ENCODE measurements at regions not wholly inside any gene's neighbourhood (a gene's known extent, or its start where the extent isn't known, plus 50 kb on each side); places are given as distances from the start of the nearest gene placed in this dataset.
A peak's percentile ranks its signal among the peaks of the same experiment; 100 is the strongest.

- H3K4me3 ChIP-seq (ENCODE audit: insufficient read depth, low read length): no peak overlapping the region
- TF ChIP-seq CTCF (IDR thresholded peaks at IDR 0.05; ENCODE audit: extremely low read depth, low read depth, low read length): no peak
- H2AFZ ChIP-seq (ENCODE audit: low read length): peak overlapping the region; percentile 2
- no peak overlapping the region for H3K27ac ChIP-seq (ENCODE audit: low read depth, low read length)
- H3K9me3 ChIP-seq (ENCODE audit: low read depth, low read length): no peaks in the 10 kb centered on the region
- no peak overlapping the region for H3K4me2 ChIP-seq (ENCODE audit: insufficient read depth, low read length)
- no peaks in the 10 kb centered on the region for H3K27me3 ChIP-seq (ENCODE audit: insufficient read depth, low read length)
- no peaks in the 10 kb centered on the region for H3K79me2 ChIP-seq (ENCODE audit: insufficient read depth, low read length)
- H3K4me1 ChIP-seq (ENCODE audit: insufficient read depth, low read length): no peaks in the 10 kb centered on the region
- no peaks in the 10 kb centered on the region for H4K20me1 ChIP-seq (ENCODE audit: insufficient read depth, low read length)
- DNase-seq (ENCODE audit: insufficient read length, low spot score, missing footprints): no peak
- H3K36me3 ChIP-seq (ENCODE audit: insufficient read depth, low read length): no peaks in the 10 kb centered on the region
These were observed 362.5 kb upstream of the ADAMTS5 start for GRCh38 chr21:27329255-27329851.

GRCh38 chr21:27326301-27326700 lies 359.4 kb upstream of the ADAMTS5 start:
- DNase-seq (ENCODE audit: insufficient read length, low spot score, missing footprints): no peak
- Histone ChIP-seq H3K4me3 (ENCODE audit: insufficient read depth, low read length) (no peak overlapping the region), H3K36me3 (ENCODE audit: insufficient read depth, low read length) (no peaks in the 10 kb centered on the region), H3K4me1 (ENCODE audit: insufficient read depth, low read length) (no peaks in the 10 kb centered on the region), H2AFZ (ENCODE audit: low read length) (no peak overlapping the region), H4K20me1 (ENCODE audit: insufficient read depth, low read length) (no peaks in the 10 kb centered on the region), H3K79me2 (ENCODE audit: insufficient read depth, low read length) (no peaks in the 10 kb centered on the region), H3K27me3 (ENCODE audit: insufficient read depth, low read length) (no peaks in the 10 kb centered on the region), H3K9me3 (ENCODE audit: low read depth, low read length) (no peaks in the 10 kb centered on the region), H3K4me2 (ENCODE audit: insufficient read depth, low read length) (no peak overlapping the region), H3K27ac (ENCODE audit: low read depth, low read length) (no peak overlapping the region)
- TF ChIP-seq CTCF (IDR thresholded peaks at IDR 0.05; ENCODE audit: extremely low read depth, low read depth, low read length): no peak

- TF ChIP-seq CTCF (IDR thresholded peaks at IDR 0.05; ENCODE audit: extremely low read depth, low read depth, low read length): no peak
- Histone ChIP-seq H3K79me2 (ENCODE audit: insufficient read depth, low read length) (no peaks in the 10 kb centered on the region), H3K27ac (ENCODE audit: low read depth, low read length) (no peak overlapping the region), H2AFZ (ENCODE audit: low read length) (no peak overlapping the region), H3K36me3 (ENCODE audit: insufficient read depth, low read length) (no peaks in the 10 kb centered on the region), H3K9me3 (ENCODE audit: low read depth, low read length) (no peaks in the 10 kb centered on the region), H3K27me3 (ENCODE audit: insufficient read depth, low read length) (no peaks in the 10 kb centered on the region), H3K4me2 (ENCODE audit: insufficient read depth, low read length) (no peak overlapping the region), H3K4me3 (ENCODE audit: insufficient read depth, low read length) (no peak overlapping the region), H3K4me1 (ENCODE audit: insufficient read depth, low read length) (no peaks in the 10 kb centered on the region), H4K20me1 (ENCODE audit: insufficient read depth, low read length) (no peaks in the 10 kb centered on the region)
- DNase-seq (ENCODE audit: insufficient read length, low spot score, missing footprints): no peak
These were observed 356.4 kb upstream of the ADAMTS5 start for GRCh38 chr21:27323331-27323730.

- TF ChIP-seq CTCF (IDR thresholded peaks at IDR 0.05; ENCODE audit: extremely low read depth, low read depth, low read length): no peak
- no peak overlapping the region for H2AFZ ChIP-seq (ENCODE audit: low read length)
- H3K27me3 ChIP-seq (ENCODE audit: insufficient read depth, low read length): no peaks in the 10 kb centered on the region
- no peaks in the 10 kb centered on the region for H3K36me3 ChIP-seq (ENCODE audit: insufficient read depth, low read length)
- H3K27ac ChIP-seq (ENCODE audit: low read depth, low read length): no peak overlapping the region
- H3K4me1 ChIP-seq (ENCODE audit: insufficient read depth, low read length): no peaks in the 10 kb centered on the region
- no peak overlapping the region for H3K4me3 ChIP-seq (ENCODE audit: insufficient read depth, low read length)
- H3K4me2 ChIP-seq (ENCODE audit: insufficient read depth, low read length): no peak overlapping the region
- no peaks in the 10 kb centered on the region for H3K9me3 ChIP-seq (ENCODE audit: low read depth, low read length)
- H3K79me2 ChIP-seq (ENCODE audit: insufficient read depth, low read length): no peaks in the 10 kb centered on the region
- no peak for DNase-seq (ENCODE audit: insufficient read length, low spot score, missing footprints)
- no peaks in the 10 kb centered on the region for H4K20me1 ChIP-seq (ENCODE audit: insufficient read depth, low read length)
These were observed 354.9 kb upstream of the ADAMTS5 start for GRCh38 chr21:27321791-27322190.

All from osteoblast (primary cell).